HL-60 (cell line): ENCODE measurements at regions not wholly inside any gene's neighbourhood (a gene's known extent, or its start where the extent isn't known, plus 50 kb on each side); places are given as distances from the start of the nearest gene placed in this dataset.
"Not testable (repeated sequence)": the region's sequence is repeated elsewhere in the genome, so short reads cannot be mapped to it uniquely, and the experiment has no call there.

Experiments
- CTCF ChIP-seq: IDR thresholded peaks from one replicate; pipeline ENCODE4 v1.5.1; 2011; ENCODE audit warnings: low read length, control low read depth, inconsistent platforms; ENCODE audit not compliant: insufficient read depth
- POLR2AphosphoS5 ChIP-seq: IDR thresholded peaks from 2 replicates; pipeline ENCODE4 v1.6.1; 2012; ENCODE audit warnings: low read depth
- REST ChIP-seq: IDR thresholded peaks from 2 replicates; pipeline ENCODE4 v1.6.1; 2012; ENCODE audit warnings: low read depth; ENCODE audit not compliant: insufficient replicate concordance
- SPI1 ChIP-seq: IDR thresholded peaks from 2 replicates; pipeline ENCODE4 v1.6.1; 2012; ENCODE audit warnings: low read depth, mild to moderate bottlenecking, borderline replicate concordance

GRCh38 chr6:27774264-27774600, 138.0 kb downstream of the OR2B2 start:
- TF ChIP-seq CTCF, REST, POLR2AphosphoS5, SPI1: not testable (repeated sequence)
